Smooth muscle cell of the brain vasculature (primary cell): ENCODE measurements at regions not wholly inside any gene's neighbourhood (a gene's known extent, or its start where the extent isn't known, plus 50 kb on each side); places are given as distances from the start of the nearest gene placed in this dataset.

Source experiments
- DNase-seq: peaks from one replicate; pipeline ENCODE4 v3.0.0-alpha.2; 2012; ENCODE audit warnings: low read depth, low spot score

GRCh38 chr5:137567226-137567625 lies 68.1 kb upstream of the SPOCK1 start:
- no peak for DNase-seq

GRCh38 chr5:137566780-137567179 lies 67.7 kb upstream of the SPOCK1 start:
- no peak for DNase-seq

- no peak for DNase-seq
Measured at GRCh38 chr5:137566118-137566541, 67.0 kb upstream of the SPOCK1 start.

- DNase-seq: peak; percentile 13
Measured at GRCh38 chr5:137565450-137565849, 66.3 kb upstream of the SPOCK1 start.

- DNase-seq: no peak
Measured at GRCh38 chr5:137564398-137564961, 65.4 kb upstream of the SPOCK1 start.

GRCh38 chr5:137563646-137564397 lies 64.7 kb upstream of the SPOCK1 start:
- DNase-seq: peak; percentile 26

GRCh38 chr5:137563301-137563645 lies 64.1 kb upstream of the SPOCK1 start:
- DNase-seq: no peak

- DNase-seq: no peak
Measured at GRCh38 chr5:137561608-137562007, 62.5 kb upstream of the SPOCK1 start.

- DNase-seq: no peak
Measured at GRCh38 chr5:137560420-137560819, 61.3 kb upstream of the SPOCK1 start.
